Lung (tissue), 11 donors: ENCODE measurements at regions not wholly inside any gene's neighbourhood (a gene's known extent, or its start where the extent isn't known, plus 50 kb on each side); places are given as distances from the start of the nearest gene placed in this dataset.
A peak's percentile ranks its signal among the peaks of the same experiment; 100 is the strongest.

Source experiments
- ATAC-seq: fragments of 200-7000 bp; cut with Tn5 transposase; one replicate; pipeline ENCODE4 v1.9.1; 2020; ENCODE audit warnings: moderate number of reproducible peaks; ENCODE audit not compliant: insufficient read depth, low FRiP score
- DNase-seq, 3 donors: peaks; one replicate each; pipeline ENCODE4 v3.0.0-alpha.2; 2013 to 2017
- H3K27ac ChIP-seq, 2 donors: one replicate each; pipeline ENCODE4 v1.5.1; 2013; ENCODE audit warnings: mild to moderate bottlenecking in 2 of 2, moderate library complexity in 2 of 2, control low read depth in 1 of 2, inconsistent platforms in 1 of 2, low read depth in 1 of 2, low read length in 1 of 2
- H3K27me3 ChIP-seq, 3 donors: one replicate each; pipeline ENCODE4 v1.5.1; 2013; ENCODE audit warnings: low read length in 2 of 3; ENCODE audit not compliant: control insufficient read depth in 3 of 3, insufficient read depth in 3 of 3
- H3K36me3 ChIP-seq, 4 donors: one replicate each; pipeline ENCODE4 v1.5.1; 2013; ENCODE audit warnings: low read length in 4 of 4, mild to moderate bottlenecking in 1 of 4, moderate library complexity in 1 of 4; ENCODE audit not compliant: control insufficient read depth in 4 of 4, insufficient read depth in 4 of 4
- H3K4me1 ChIP-seq, 5 donors: one replicate each; pipeline ENCODE4 v1.5.1; 2013; ENCODE audit warnings: low read length in 5 of 5, mild to moderate bottlenecking in 2 of 5, moderate library complexity in 1 of 5; ENCODE audit not compliant: control insufficient read depth in 5 of 5, insufficient read depth in 5 of 5
- H3K4me3 ChIP-seq: one replicate; pipeline ENCODE4 v1.5.1; 2013; ENCODE audit warnings: mild to moderate bottlenecking, control low read depth, moderate library complexity
- H3K9ac ChIP-seq, 2 donors: one replicate each; pipeline ENCODE4 v1.5.1; 2013; ENCODE audit warnings: low read length in 2 of 2, control low read depth in 1 of 2; ENCODE audit not compliant: insufficient read depth in 1 of 2
- H3K9me3 ChIP-seq, 4 donors: one replicate each; pipeline ENCODE4 v1.5.1; 2013; ENCODE audit warnings: low read length in 3 of 4, mild to moderate bottlenecking in 1 of 4, moderate library complexity in 1 of 4; ENCODE audit not compliant: control insufficient read depth in 4 of 4, insufficient read depth in 3 of 4
- WGBS, 2 donors: extraction: QIAGEN DNeasy Blood & Tissue Kit; methylation state at CpG; one replicate each; pipeline ENCODE4 v1.1.7; 2013; 5-methylcytosine and 5-hydroxymethylcytosine counted together
- TF ChIP-seq, protein P1 (sequence below): IDR thresholded peaks from 2 replicates; pipeline ENCODE4 v1.5.1; 2012; ENCODE audit warnings: mild to moderate bottlenecking; ENCODE audit errors: control extremely low read depth, extremely low read depth
- donor health status: control.
- donor health status: control.
- donor health status: Bipolar disorder and iron deficiency.
- donor health status: healthy.
- donor health status: DM: yes; HTN: yes; CAD: no.

GRCh38 chr5:62083661-62084060 lies 222.3 kb upstream of the KIF2A start:
- Histone ChIP-seq H3K9me3 (no peaks in the 10 kb centered on the region), H3K4me3 (no peak overlapping the region), H3K4me1 (peaks cover 0 to 1% (median 0%) of the 10 kb centered on the region in 5 donors), H3K36me3 (no peaks in the 10 kb centered on the region), H3K9ac (no peak overlapping the region), H3K27me3 (no peaks in the 10 kb centered on the region), H3K27ac (no peak overlapping the region)
- TF ChIP-seq, protein P1, sequence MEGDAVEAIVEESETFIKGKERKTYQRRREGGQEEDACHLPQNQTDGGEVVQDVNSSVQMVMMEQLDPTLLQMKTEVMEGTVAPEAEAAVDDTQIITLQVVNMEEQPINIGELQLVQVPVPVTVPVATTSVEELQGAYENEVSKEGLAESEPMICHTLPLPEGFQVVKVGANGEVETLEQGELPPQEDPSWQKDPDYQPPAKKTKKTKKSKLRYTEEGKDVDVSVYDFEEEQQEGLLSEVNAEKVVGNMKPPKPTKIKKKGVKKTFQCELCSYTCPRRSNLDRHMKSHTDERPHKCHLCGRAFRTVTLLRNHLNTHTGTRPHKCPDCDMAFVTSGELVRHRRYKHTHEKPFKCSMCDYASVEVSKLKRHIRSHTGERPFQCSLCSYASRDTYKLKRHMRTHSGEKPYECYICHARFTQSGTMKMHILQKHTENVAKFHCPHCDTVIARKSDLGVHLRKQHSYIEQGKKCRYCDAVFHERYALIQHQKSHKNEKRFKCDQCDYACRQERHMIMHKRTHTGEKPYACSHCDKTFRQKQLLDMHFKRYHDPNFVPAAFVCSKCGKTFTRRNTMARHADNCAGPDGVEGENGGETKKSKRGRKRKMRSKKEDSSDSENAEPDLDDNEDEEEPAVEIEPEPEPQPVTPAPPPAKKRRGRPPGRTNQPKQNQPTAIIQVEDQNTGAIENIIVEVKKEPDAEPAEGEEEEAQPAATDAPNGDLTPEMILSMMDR: no peak
- WGBS, 2 donors: 74 to 89% methylated on average over 1 of the region's 1 CpG
- DNase-seq: no peak
- no peak for ATAC-seq

GRCh38 chr5:62084391-62084790 lies 221.6 kb upstream of the KIF2A start:
- DNase-seq (peak in 1 of 3 donors; percentile 4), ATAC-seq (no peak)
- Histone ChIP-seq H3K27ac (no peak overlapping the region), H3K9ac (no peak overlapping the region), H3K27me3 (no peaks in the 10 kb centered on the region), H3K36me3 (no peaks in the 10 kb centered on the region), H3K4me1 (peaks cover 0 to 1% (median 0%) of the 10 kb centered on the region in 5 donors), H3K4me3 (no peak overlapping the region), H3K9me3 (no peaks in the 10 kb centered on the region)
- 83 to 90% methylated on average over 8 of the region's 8 CpGs for WGBS, 2 donors
- TF ChIP-seq, protein P1: no peak

DNA sequence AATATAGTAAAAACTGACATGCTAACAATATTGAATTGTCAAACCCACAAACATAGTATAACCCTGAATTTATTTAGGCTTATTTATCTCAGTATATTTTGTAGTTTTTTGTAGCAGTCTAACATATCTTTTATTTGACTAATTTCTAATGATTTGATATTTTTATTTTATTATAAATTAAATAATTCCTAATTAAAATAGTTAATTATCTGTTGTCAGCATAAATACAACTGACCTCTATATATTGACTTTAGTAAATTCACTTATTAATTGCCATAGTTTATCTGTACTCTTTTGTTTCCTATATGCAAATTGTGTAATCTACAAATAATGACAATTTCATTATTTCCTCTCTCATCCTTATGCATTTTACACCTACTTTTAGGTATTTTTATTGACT lies 215.1 kb upstream of the KIF2A start:
- H3K9me3 ChIP-seq: no peaks in the 10 kb centered on the region
- no peak for ATAC-seq
- no peak overlapping the region for H3K9ac ChIP-seq
- H3K36me3 ChIP-seq: no peaks in the 10 kb centered on the region
- no peaks in the 10 kb centered on the region for H3K4me1 ChIP-seq
- TF ChIP-seq, protein P1: no peak
- DNase-seq: no peak
- H3K4me3 ChIP-seq: no peak overlapping the region
- H3K27me3 ChIP-seq: no peaks in the 10 kb centered on the region
- H3K27ac ChIP-seq: no peak overlapping the region

DNA sequence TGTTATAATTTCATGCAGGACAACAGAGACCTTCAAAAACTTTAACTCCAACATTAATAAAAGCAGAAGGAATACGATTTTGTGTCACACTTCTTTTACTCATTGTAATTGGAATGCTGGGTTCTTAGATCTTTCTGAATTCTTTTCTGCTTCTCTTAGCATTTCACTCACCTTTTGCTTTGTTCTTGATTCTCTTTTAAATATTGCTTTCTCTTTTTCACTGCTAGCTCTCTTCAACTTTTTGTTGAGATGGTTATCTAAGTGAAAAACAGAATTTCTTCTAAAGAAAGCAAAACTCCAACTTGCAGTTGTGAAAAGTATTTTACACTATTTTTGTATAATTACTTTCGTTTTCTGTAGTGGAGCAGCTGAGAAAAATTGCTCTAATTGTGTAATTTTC lies 212.6 kb upstream of the KIF2A start:
- no peaks in the 10 kb centered on the region for H3K9me3 ChIP-seq
- no peak overlapping the region for H3K9ac ChIP-seq
- no peak overlapping the region for H3K4me3 ChIP-seq
- H3K27ac ChIP-seq: no peak overlapping the region
- 49 to 51% methylated on average over 2 of the region's 2 CpGs for WGBS, 2 donors
- no peaks in the 10 kb centered on the region for H3K4me1 ChIP-seq
- no peaks in the 10 kb centered on the region for H3K27me3 ChIP-seq
- DNase-seq (no peak), ATAC-seq (no peak)
- no peaks in the 10 kb centered on the region for H3K36me3 ChIP-seq
- TF ChIP-seq, protein P1: no peak
